ENCODE measurements at regions not wholly inside any gene's neighbourhood (a gene's known extent, or its start where the extent isn't known, plus 50 kb on each side); places are given as distances from the start of the nearest gene placed in this dataset.

- no peaks in the 10 kb centered on the region for H3K36me3 Mint-ChIP-seq (ENCODE audit: unreplicated experiment)
Observed at GRCh38 chr1:56380531-56380930, 198.8 kb downstream of the PLPP3 start.

DNA sequence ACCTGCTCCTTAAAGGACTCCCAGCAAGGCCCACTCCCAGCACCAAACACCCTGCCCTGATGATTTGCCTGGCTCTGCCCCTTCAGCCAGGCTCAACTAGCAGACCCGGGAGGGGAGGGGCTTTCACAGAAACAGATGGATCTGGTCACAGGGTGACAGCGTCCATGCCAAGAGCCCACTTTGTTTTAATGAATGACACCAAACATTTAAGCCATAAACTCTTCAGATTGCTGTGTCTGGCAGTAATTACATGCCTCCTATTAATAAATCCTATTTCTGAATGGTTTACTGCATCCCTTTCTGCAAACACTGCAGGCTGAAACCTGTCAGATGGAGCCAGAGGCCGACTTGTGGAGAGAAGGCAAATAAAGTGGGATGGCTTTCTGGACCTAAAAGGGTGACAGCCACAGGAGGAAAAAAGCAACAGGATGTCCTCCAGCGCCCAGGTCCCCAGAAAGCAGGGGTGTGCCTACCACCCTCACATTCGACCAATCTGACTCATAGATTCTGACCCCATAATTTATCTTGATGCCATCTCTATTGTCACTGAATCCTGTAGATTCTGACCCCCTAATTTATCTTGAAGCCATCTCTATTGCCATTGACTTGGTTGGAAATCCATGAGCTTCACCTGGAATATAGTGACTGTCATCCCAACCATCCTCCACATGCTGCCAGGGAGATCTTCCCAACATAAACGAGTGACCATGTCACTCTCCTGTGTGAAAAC lies 200.9 kb downstream of the PLPP3 start:
- TF ChIP-seq, protein P1, sequence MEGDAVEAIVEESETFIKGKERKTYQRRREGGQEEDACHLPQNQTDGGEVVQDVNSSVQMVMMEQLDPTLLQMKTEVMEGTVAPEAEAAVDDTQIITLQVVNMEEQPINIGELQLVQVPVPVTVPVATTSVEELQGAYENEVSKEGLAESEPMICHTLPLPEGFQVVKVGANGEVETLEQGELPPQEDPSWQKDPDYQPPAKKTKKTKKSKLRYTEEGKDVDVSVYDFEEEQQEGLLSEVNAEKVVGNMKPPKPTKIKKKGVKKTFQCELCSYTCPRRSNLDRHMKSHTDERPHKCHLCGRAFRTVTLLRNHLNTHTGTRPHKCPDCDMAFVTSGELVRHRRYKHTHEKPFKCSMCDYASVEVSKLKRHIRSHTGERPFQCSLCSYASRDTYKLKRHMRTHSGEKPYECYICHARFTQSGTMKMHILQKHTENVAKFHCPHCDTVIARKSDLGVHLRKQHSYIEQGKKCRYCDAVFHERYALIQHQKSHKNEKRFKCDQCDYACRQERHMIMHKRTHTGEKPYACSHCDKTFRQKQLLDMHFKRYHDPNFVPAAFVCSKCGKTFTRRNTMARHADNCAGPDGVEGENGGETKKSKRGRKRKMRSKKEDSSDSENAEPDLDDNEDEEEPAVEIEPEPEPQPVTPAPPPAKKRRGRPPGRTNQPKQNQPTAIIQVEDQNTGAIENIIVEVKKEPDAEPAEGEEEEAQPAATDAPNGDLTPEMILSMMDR (IDR thresholded peaks at IDR 0.05; ENCODE audit: partially characterized antibody, unreplicated experiment): no peak
- Mint-ChIP-seq H3K27me3 (ENCODE audit: unreplicated experiment) (peaks cover 7% of the 10 kb centered on the region), H3K9me3 (ENCODE audit: unreplicated experiment) (peaks cover 11% of the 10 kb centered on the region), H3K4me3 (ENCODE audit: unreplicated experiment) (no peak overlapping the region), H3K27ac (ENCODE audit: unreplicated experiment) (peak overlapping the region; percentile 52), H3K4me1 (ENCODE audit: low read depth, unreplicated experiment) (peaks cover 36% of the 10 kb centered on the region), H3K36me3 (ENCODE audit: unreplicated experiment) (no peaks in the 10 kb centered on the region)
- peak; percentile 20 for DNase-seq

More at GRCh38 chr1:56380531-56380930, 198.8 kb downstream of the PLPP3 start:
- no peak overlapping the region for H3K4me3 Mint-ChIP-seq (ENCODE audit: unreplicated experiment)
- peaks cover 19% of the 10 kb centered on the region for H3K4me1 Mint-ChIP-seq (ENCODE audit: low read depth, unreplicated experiment)
- no peaks in the 10 kb centered on the region for H3K27me3 Mint-ChIP-seq (ENCODE audit: unreplicated experiment)
- no peak overlapping the region for H3K27ac Mint-ChIP-seq (ENCODE audit: unreplicated experiment)
- H3K9me3 Mint-ChIP-seq (ENCODE audit: unreplicated experiment): no peaks in the 10 kb centered on the region
- DNase-seq: no peak
- TF ChIP-seq, protein P1 (IDR thresholded peaks at IDR 0.05; ENCODE audit: partially characterized antibody, unreplicated experiment): no peak

DNA sequence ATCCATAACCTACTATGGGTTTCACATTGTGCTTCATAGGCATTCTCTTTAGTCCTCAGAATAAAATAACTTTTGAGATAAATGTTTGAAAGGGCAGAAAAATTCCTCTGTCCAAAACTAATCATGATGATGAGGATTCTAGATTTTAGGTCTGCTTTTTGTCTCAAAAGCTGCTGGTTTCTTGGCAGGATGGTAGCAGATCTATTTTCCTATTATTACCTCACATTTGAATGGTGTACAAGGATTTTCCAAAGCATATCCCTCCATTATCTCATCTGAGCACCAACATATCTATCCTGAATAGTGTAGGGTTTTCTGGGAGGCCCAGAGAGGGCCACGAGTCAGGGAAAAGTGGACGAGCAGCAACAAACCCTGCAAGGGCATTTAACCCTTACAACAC lies 201.9 kb downstream of the PLPP3 start:
- Mint-ChIP-seq H3K4me3 (ENCODE audit: unreplicated experiment) (no peak overlapping the region), H3K4me1 (ENCODE audit: low read depth, unreplicated experiment) (peaks cover 29% of the 10 kb centered on the region)
- TF ChIP-seq, protein P1 (IDR thresholded peaks at IDR 0.05; ENCODE audit: partially characterized antibody, unreplicated experiment): no peak

GRCh38 chr1:56376188-56376984 lies 203.0 kb downstream of the PLPP3 start:
- Mint-ChIP-seq H3K4me3 (ENCODE audit: unreplicated experiment) (peak overlapping the region; percentile 21), H3K36me3 (ENCODE audit: unreplicated experiment) (no peaks in the 10 kb centered on the region), H3K27ac (ENCODE audit: unreplicated experiment) (peak overlapping the region; percentile 86), H3K4me1 (ENCODE audit: low read depth, unreplicated experiment) (peaks cover 29% of the 10 kb centered on the region), H3K27me3 (ENCODE audit: unreplicated experiment) (peaks cover 7% of the 10 kb centered on the region), H3K9me3 (ENCODE audit: unreplicated experiment) (peaks cover 11% of the 10 kb centered on the region)
- DNase-seq: no peak
- TF ChIP-seq, protein P1 (IDR thresholded peaks at IDR 0.05; ENCODE audit: partially characterized antibody, unreplicated experiment): no peak

More for the DNA sequence above, 201.9 kb downstream of the PLPP3 start:
- peaks cover 7% of the 10 kb centered on the region for H3K27me3 Mint-ChIP-seq (ENCODE audit: unreplicated experiment)
- peaks cover 11% of the 10 kb centered on the region for H3K9me3 Mint-ChIP-seq (ENCODE audit: unreplicated experiment)
- peak overlapping the region; percentile 24 for H3K27ac Mint-ChIP-seq (ENCODE audit: unreplicated experiment)
- no peak for DNase-seq
- H3K36me3 Mint-ChIP-seq (ENCODE audit: unreplicated experiment): no peaks in the 10 kb centered on the region

Data from glutamatergic neuron (in vitro differentiated cells).